H1 (cell line): ENCODE measurements at regions not wholly inside any gene's neighbourhood (a gene's known extent, or its start where the extent isn't known, plus 50 kb on each side); places are given as distances from the start of the nearest gene placed in this dataset.

ENCODE experiments used
- CTCF ChIA-PET: fragments of 300-600 bp; sonication (Branson Sonifier 250); formaldehyde crosslinking; loops from one replicate; lab custom pipeline; 2021; ENCODE audit not compliant: partially characterized antibody; lab: Charles Lee
- POLR2A ChIA-PET: fragments of 300-600 bp; sonication (Branson Sonifier 250); formaldehyde crosslinking; loops from one replicate; lab custom pipeline; 2021; ENCODE audit warnings: inconsistent platforms; ENCODE audit not compliant: partially characterized antibody; lab: Charles Lee
- DNase-seq, 2 experiments: peaks; one replicate each; pipeline versions ENCODE4 v3.0.0 to v3.0.0-alpha.2; 2010 to 2022; ENCODE audit warnings: low spot score in 2 of 2, low read depth in 1 of 2, mixed read lengths in 1 of 2
- FAIRE-seq: peaks from 2 replicates; lab custom pipeline; 2011; peaks lifted over from hg19 to GRCh38; lab: Jason Lieb, UNC
- H2AFZ ChIP-seq: 2 replicates; pipeline ENCODE4 v1.8.1; 2012; ENCODE audit warnings: low read length, inconsistent platforms
- H2AK5ac ChIP-seq: 2 replicates; pipeline ENCODE4 v1.6.1; 2013; ENCODE audit warnings: low read depth, low read length
- H2BK120ac ChIP-seq: replicated peaks from 2 replicates; pipeline ENCODE3; 2013; ENCODE audit warnings: low read depth, low read length, inconsistent platforms
- H2BK12ac ChIP-seq: 2 replicates; pipeline ENCODE4 v1.6.1; 2013; ENCODE audit warnings: low read depth, low read length
- H2BK15ac ChIP-seq: 2 replicates; pipeline ENCODE4 v1.6.1; 2013; ENCODE audit warnings: low read length
- H2BK20ac ChIP-seq: 2 replicates; pipeline ENCODE4 v1.6.1; 2013; ENCODE audit warnings: low read length
- H2BK5ac ChIP-seq: 2 replicates; pipeline ENCODE4 v1.6.1; 2013; ENCODE audit warnings: low read depth, low read length
- H3K14ac ChIP-seq: 2 replicates; pipeline ENCODE4 v1.6.1; 2013; ENCODE audit warnings: inconsistent platforms; ENCODE audit not compliant: insufficient read length
- H3K18ac ChIP-seq: 2 replicates; pipeline ENCODE4 v1.6.1; 2013; ENCODE audit warnings: low read length; ENCODE audit errors: extremely low read depth
- H3K23ac ChIP-seq: 2 replicates; pipeline ENCODE4 v1.6.1; 2013; ENCODE audit warnings: inconsistent platforms; ENCODE audit not compliant: insufficient read length
- H3K23me2 ChIP-seq: 2 replicates; pipeline ENCODE4 v1.6.1; 2013; ENCODE audit warnings: low read depth, low read length
- H3K27ac ChIP-seq: 2 replicates; pipeline ENCODE4 v1.6.1; 2011; ENCODE audit warnings: low read depth, low read length, inconsistent platforms
- H3K27me3 ChIP-seq, 4 experiments: replicated peaks in 1 of 4; 1 replicate in 1 of 4; 2 replicates in 3 of 4; pipeline versions ENCODE4 v1.6.1 to v1.8.1; 2011 to 2013; ENCODE audit warnings: low read length in 3 of 4, mild to moderate bottlenecking in 3 of 4, inconsistent platforms in 2 of 4, mixed read lengths in 2 of 4, moderate library complexity in 1 of 4; ENCODE audit not compliant: control insufficient read depth in 3 of 4, insufficient read depth in 3 of 4; ENCODE audit errors: extremely low read depth in 1 of 4
- H3K36me3 ChIP-seq, 4 experiments: 2 replicates each; pipeline versions ENCODE4 v1.6.1 to v1.8.1; 2011 to 2013; ENCODE audit warnings: mild to moderate bottlenecking in 4 of 4, low read length in 3 of 4, moderate library complexity in 2 of 4, control low read depth in 1 of 4, inconsistent platforms in 1 of 4; ENCODE audit not compliant: insufficient read depth in 4 of 4, control insufficient read depth in 2 of 4
- H3K4ac ChIP-seq: replicated peaks from 2 replicates; pipeline ENCODE3; 2013; ENCODE audit warnings: low read length, low read depth, mixed read lengths, inconsistent platforms; ENCODE audit not compliant: insufficient read length
- H3K4me1 ChIP-seq, 4 experiments: replicated peaks in 1 of 4; 1 replicate in 1 of 4; 2 replicates in 3 of 4; pipeline versions ENCODE4 v1.6.1 to v1.8.1; 2011 to 2013; ENCODE audit warnings: low read length in 3 of 4, inconsistent platforms in 2 of 4, mixed read lengths in 1 of 4; ENCODE audit not compliant: insufficient read depth in 4 of 4, control insufficient read depth in 3 of 4
- H3K4me2 ChIP-seq, 2 experiments: 2 replicates each; pipeline versions ENCODE4 v1.6.1 to v1.8.1; 2011 to 2013; ENCODE audit warnings: low read depth in 2 of 2, low read length in 2 of 2, control low read depth in 1 of 2, inconsistent platforms in 1 of 2, mild to moderate bottlenecking in 1 of 2; ENCODE audit not compliant: insufficient read depth in 1 of 2
- H3K4me3 ChIP-seq, 4 experiments: fragments of 200-600, 300-600 bp in 1 of 4; sonication (generic), shearing (Covaris generic), sonication (Bioruptor Twin) in 1 of 4; 2 replicates each; pipeline versions ENCODE4 v1.5.1 to v1.8.1; 2011 to 2016; ENCODE audit warnings: low read length in 4 of 4, low read depth in 3 of 4, control low read depth in 2 of 4, inconsistent platforms in 2 of 4, mild to moderate bottlenecking in 2 of 4, mixed read lengths in 1 of 4, moderate library complexity in 1 of 4; ENCODE audit not compliant: insufficient read depth in 2 of 4; ENCODE audit errors: extremely low read depth in 1 of 4
- H3K56ac ChIP-seq: replicated peaks from 2 replicates; pipeline ENCODE3; 2013; ENCODE audit warnings: low read depth, mild to moderate bottlenecking, mixed read lengths, low read length, inconsistent platforms; ENCODE audit not compliant: insufficient read length
- H3K79me1 ChIP-seq: 2 replicates; pipeline ENCODE4 v1.6.1; 2013; ENCODE audit warnings: low read depth, low read length, control low read depth
- H3K79me2 ChIP-seq, 2 experiments: 2 replicates each; pipeline versions ENCODE4 v1.6.1 to v1.8.1; 2012 to 2013; ENCODE audit warnings: low read length in 2 of 2, mild to moderate bottlenecking in 2 of 2, inconsistent platforms in 1 of 2; ENCODE audit not compliant: insufficient read depth in 2 of 2, control insufficient read depth in 1 of 2
- H3K9ac ChIP-seq, 4 experiments: replicated peaks in 1 of 4; 1 replicate in 1 of 4; 2 replicates in 3 of 4; pipeline versions ENCODE4 v1.6.1 to v1.8.1; 2011 to 2013; ENCODE audit warnings: low read depth in 3 of 4, low read length in 3 of 4, control low read depth in 2 of 4, mild to moderate bottlenecking in 2 of 4, moderate library complexity in 2 of 4, inconsistent platforms in 1 of 4; ENCODE audit errors: extremely low read depth in 1 of 4
- H3K9me3 ChIP-seq, 2 experiments: 2 replicates each; pipeline versions ENCODE4 v1.6.1 to v1.8.1; 2012 to 2013; ENCODE audit warnings: mild to moderate bottlenecking in 2 of 2, moderate library complexity in 2 of 2, control low read depth in 1 of 2, inconsistent platforms in 1 of 2, low read depth in 1 of 2, low read length in 1 of 2, mixed read lengths in 1 of 2; ENCODE audit not compliant: insufficient read depth in 2 of 2
- H4K20me1 ChIP-seq, 2 experiments: replicated peaks in 1 of 2; 2 replicates each; pipeline versions ENCODE3 to v1.8.1; 2011 to 2013; ENCODE audit warnings: inconsistent platforms in 2 of 2, low read length in 2 of 2, mild to moderate bottlenecking in 1 of 2; ENCODE audit not compliant: insufficient read depth in 2 of 2, control insufficient read depth in 1 of 2
- H4K5ac ChIP-seq: 2 replicates; pipeline ENCODE4 v1.6.1; 2013; ENCODE audit warnings: low read length, low read depth, mixed read lengths, inconsistent platforms; ENCODE audit not compliant: insufficient read length
- H4K8ac ChIP-seq: 2 replicates; pipeline ENCODE4 v1.8.0; 2013; ENCODE audit warnings: mild to moderate bottlenecking, moderate library complexity, low read length, inconsistent platforms; ENCODE audit not compliant: insufficient read depth; ENCODE audit errors: extremely low read depth
- H4K91ac ChIP-seq: replicated peaks from 2 replicates; pipeline ENCODE3; 2013; ENCODE audit warnings: low read length, mixed read lengths, inconsistent platforms; ENCODE audit not compliant: insufficient read length
- ASH2L ChIP-seq: fragments of 200-600, 300-600 bp; sonication (generic); IDR thresholded peaks from one replicate; pipeline ENCODE4 v1.7.1; 2017; ENCODE audit warnings: low read length
- BCL11A ChIP-seq, 2 experiments: IDR thresholded peaks; one replicate each; pipeline ENCODE4 v1.6.1; 2011; ENCODE audit warnings: low read depth in 2 of 2, low read length in 2 of 2, mild to moderate bottlenecking in 2 of 2
- KDM5A ChIP-seq: fragments of 200-600 bp; IDR thresholded peaks from 2 replicates; pipeline ENCODE4 v1.7.1; 2012; ENCODE audit warnings: mild to moderate bottlenecking, low read length, inconsistent platforms, mixed read lengths
- NRF1 ChIP-seq: IDR thresholded peaks from 2 replicates; pipeline ENCODE4 v1.6.1; 2011; ENCODE audit warnings: mild to moderate bottlenecking, low read depth, low read length, improper control_type of control experiment
- SIRT6 ChIP-seq: IDR thresholded peaks from one replicate; pipeline ENCODE4 v1.7.1; 2012; ENCODE audit warnings: low read length, inconsistent platforms
- WGBS, 2 experiments: shearing (Covaris generic) in 1 of 2; methylation state at CpG; one replicate each; pipeline versions ENCODE4 v1.1.6 to v1.1.7; 2013 to 2015; ENCODE audit warnings: low lambda C conversion rate in 2 of 2, mixed read lengths in 2 of 2, inconsistent platforms in 1 of 2, low coverage in 1 of 2, missing lambda C conversion rate in 1 of 2; ENCODE audit not compliant: insufficient replicate concordance in 2 of 2, insufficient coverage in 1 of 2, insufficient read length in 1 of 2; ENCODE audit errors: extremely low coverage in 1 of 2, missing lambda C conversion rate in 1 of 2; 5-methylcytosine and 5-hydroxymethylcytosine counted together
- TF ChIP-seq, protein P1 (sequence below): IDR thresholded peaks from 2 replicates; pipeline ENCODE4 v1.6.1; 2012; ENCODE audit warnings: inconsistent platforms

DNA sequence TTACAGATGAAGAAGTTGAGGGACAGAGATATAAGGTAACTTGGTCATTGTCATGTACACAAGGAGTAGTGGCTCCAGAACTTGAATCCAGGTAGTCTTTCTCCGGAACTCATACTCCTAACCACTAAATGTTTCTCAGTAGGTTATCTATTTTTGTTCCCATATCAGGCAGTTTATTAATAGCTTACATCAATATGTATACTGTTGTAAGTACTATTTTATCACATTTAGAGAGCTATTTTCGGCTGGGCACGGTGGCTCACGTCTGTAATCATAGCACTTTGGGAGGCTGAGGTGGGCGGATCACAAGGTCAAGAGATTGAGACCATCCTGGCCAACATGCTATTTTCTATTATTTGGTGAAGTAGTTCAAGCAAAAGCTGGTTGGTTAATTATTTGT is 415.6 kb upstream of the FBXO33 start:
- no peak overlapping the region for H4K91ac ChIP-seq
- H2BK120ac ChIP-seq, result no peak overlapping the region
- H3K4me2 ChIP-seq, result no peak overlapping the region
- H2BK12ac ChIP-seq, result no peak overlapping the region
- H2AK5ac ChIP-seq, result no peak overlapping the region
- TF ChIP-seq BCL11A (IDR thresholded peaks at IDR 0.05; ENCODE audit: low read depth in 2 of 2, low read length in 2 of 2) (no peak), ASH2L (no peak), SIRT6 (no peak), NRF1 (no peak), KDM5A (no peak)
- TF ChIP-seq, protein P1, sequence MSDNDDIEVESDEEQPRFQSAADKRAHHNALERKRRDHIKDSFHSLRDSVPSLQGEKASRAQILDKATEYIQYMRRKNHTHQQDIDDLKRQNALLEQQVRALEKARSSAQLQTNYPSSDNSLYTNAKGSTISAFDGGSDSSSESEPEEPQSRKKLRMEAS, result no peak
- no peaks in the 10 kb centered on the region for H4K20me1 ChIP-seq
- no peak overlapping the region for H4K5ac ChIP-seq
- no peak overlapping the region for H3K4ac ChIP-seq
- H3K79me2 ChIP-seq, result no peaks in the 10 kb centered on the region
- no peak overlapping the region for H3K27ac ChIP-seq
- POLR2A ChIA-PET, result no interaction called here
- H3K18ac ChIP-seq, result no peak overlapping the region
- no peaks in the 10 kb centered on the region for H3K79me1 ChIP-seq
- H3K56ac ChIP-seq, result no peak overlapping the region
- H3K4me1 ChIP-seq, result no peaks in the 10 kb centered on the region
- no peak overlapping the region for H3K14ac ChIP-seq
- H3K36me3 ChIP-seq, result no peaks in the 10 kb centered on the region
- H2AFZ ChIP-seq, result no peak overlapping the region
- H3K23me2 ChIP-seq, result no peaks in the 10 kb centered on the region; the same call in 1 of the 2 replicates
- WGBS, 2 experiments, result 89% methylated on average over 5 of the region's 5 CpGs; no CpG with 5 or more reads in 1 of the 2 experiments
- H3K23ac ChIP-seq, result no peak overlapping the region
- no peak overlapping the region for H2BK20ac ChIP-seq
- no peak overlapping the region for H3K4me3 ChIP-seq
- H3K9ac ChIP-seq, result no peak overlapping the region
- FAIRE-seq, result no peak
- CTCF ChIA-PET, result interaction anchor here (0.6 to 1.8 kb wide), 2 partner anchors 61 to 116 kb away, joined by 3 to 6 read pairs; no protein-coding TSS in a partner anchor
- DNase-seq, result no peak
- no peak overlapping the region for H2BK5ac ChIP-seq
- H3K9me3 ChIP-seq, result no peaks in the 10 kb centered on the region
- H3K27me3 ChIP-seq, result peaks cover 0 to 1% (median 0%) of the 10 kb centered on the region in 4 experiments; a peak in 1 of 7 replicates
- no peak overlapping the region for H4K8ac ChIP-seq
- no peak overlapping the region for H2BK15ac ChIP-seq
